Left lobe of liver (tissue), 2 donors: ENCODE measurements at regions not wholly inside any gene's neighbourhood (a gene's known extent, or its start where the extent isn't known, plus 50 kb on each side); places are given as distances from the start of the nearest gene placed in this dataset.
"Not testable (repeated sequence)": the region's sequence is repeated elsewhere in the genome, so short reads cannot be mapped to it uniquely, and the experiment has no call there.

Experiments
- ATAC-seq: fragments of 200-7000 bp; cut with Tn5 transposase; one replicate; pipeline ENCODE4 v1.9.1; 2020; ENCODE audit warnings: mild to moderate bottlenecking, moderate library complexity
- DNase-seq: peaks from one replicate; pipeline ENCODE4 v3.0.0-alpha.2; 2020; ENCODE audit warnings: low spot score
- donor health status: DM: no; HTN: no; CAD: no; lungs with moderate emphysema.
- donor health status: DM: no; HTN: yes; CAD: no.

GRCh38 chr2:239566995-239567568 lies 166.3 kb upstream of the HDAC4 start:
- no peak for ATAC-seq
- no peak for DNase-seq

GRCh38 chr2:239566162-239566994 lies 165.6 kb upstream of the HDAC4 start:
- ATAC-seq (no peak), DNase-seq (no peak)

- no peak for ATAC-seq
- DNase-seq, result no peak
These were observed 163.8 kb upstream of the HDAC4 start for GRCh38 chr2:239564587-239564986.

GRCh38 chr2:239563561-239563960 lies 162.7 kb upstream of the HDAC4 start:
- ATAC-seq (no peak), DNase-seq (no peak)

GRCh38 chr2:239561446-239562001 lies 160.7 kb upstream of the HDAC4 start:
- ATAC-seq (no peak), DNase-seq (no peak)

GRCh38 chr2:239559417-239560261 lies 158.8 kb upstream of the HDAC4 start:
- ATAC-seq (no peak), DNase-seq (no peak)

GRCh38 chr2:239558661-239559060 lies 157.8 kb upstream of the HDAC4 start:
- no peak for ATAC-seq

GRCh38 chr2:239557516-239557915 lies 156.7 kb upstream of the HDAC4 start:
- DNase-seq (no peak), ATAC-seq (no peak)

More at GRCh38 chr2:239558661-239559060, 157.8 kb upstream of the HDAC4 start:
- no peak for DNase-seq

GRCh38 chr2:239555571-239555905 lies 154.7 kb upstream of the HDAC4 start:
- ATAC-seq, result no peak
- no peak for DNase-seq

- no peak for ATAC-seq
- no peak for DNase-seq
These were observed 154.1 kb upstream of the HDAC4 start for GRCh38 chr2:239554766-239555570.

GRCh38 chr2:239553376-239554000 lies 152.7 kb upstream of the HDAC4 start:
- DNase-seq (no peak), ATAC-seq (no peak)

- no peak for ATAC-seq
- DNase-seq, result no peak
These were observed 151.6 kb upstream of the HDAC4 start for GRCh38 chr2:239552213-239552926.

- ATAC-seq (no peak), DNase-seq (no peak)
These were observed 150.4 kb upstream of the HDAC4 start for GRCh38 chr2:239551206-239551605.

- ATAC-seq, result no peak
These were observed 149.5 kb upstream of the HDAC4 start for GRCh38 chr2:239550357-239550756.

GRCh38 chr2:239549711-239550255 lies 149.0 kb upstream of the HDAC4 start:
- ATAC-seq, result no peak
- no peak for DNase-seq

More at GRCh38 chr2:239550357-239550756, 149.5 kb upstream of the HDAC4 start:
- no peak for DNase-seq

GRCh38 chr2:239548965-239549595 lies 148.3 kb upstream of the HDAC4 start:
- ATAC-seq (no peak), DNase-seq (no peak)

GRCh38 chr2:239548451-239548871 lies 147.6 kb upstream of the HDAC4 start:
- ATAC-seq (no peak), DNase-seq (no peak)

- not testable (repeated sequence) for DNase-seq
These were observed 146.3 kb upstream of the HDAC4 start for GRCh38 chr2:239547140-239547539.

GRCh38 chr2:239546541-239546940 lies 145.7 kb upstream of the HDAC4 start:
- DNase-seq, result no peak

More at GRCh38 chr2:239547140-239547539, 146.3 kb upstream of the HDAC4 start:
- ATAC-seq, result not testable (repeated sequence)

More at GRCh38 chr2:239546541-239546940, 145.7 kb upstream of the HDAC4 start:
- ATAC-seq, result no peak
